ENCODE measurements at regions not wholly inside any gene's neighbourhood (a gene's known extent, or its start where the extent isn't known, plus 50 kb on each side); places are given as distances from the start of the nearest gene placed in this dataset.
"Not testable (repeated sequence)": the region's sequence is repeated elsewhere in the genome, so short reads cannot be mapped to it uniquely, and the experiment has no call there.

- no peak for DNase-seq
These were observed 161.3 kb downstream of the RTL9 start for GRCh38 chrX:110519906-110520452.

- not testable (repeated sequence) for DNase-seq
These were observed 162.0 kb downstream of the RTL9 start for GRCh38 chrX:110520652-110521051.

GRCh38 chrX:110531873-110532580, 173.4 kb downstream of the RTL9 start:
- no peak for DNase-seq

GRCh38 chrX:110532581-110532931, 173.9 kb downstream of the RTL9 start:
- no peak for DNase-seq

GRCh38 chrX:110536816-110537215, 178.2 kb downstream of the RTL9 start:
- DNase-seq = no peak

- no peak for DNase-seq
These were observed 182.6 kb downstream of the RTL9 start for GRCh38 chrX:110541266-110541665.

- DNase-seq = not testable (repeated sequence)
These were observed 192.2 kb downstream of the RTL9 start for GRCh38 chrX:110550854-110551253.

- DNase-seq = no peak
These were observed 199.2 kb downstream of the RTL9 start for GRCh38 chrX:110557864-110558263.

- DNase-seq = no peak
These were observed 199.8 kb downstream of the RTL9 start for GRCh38 chrX:110558406-110558805.

- DNase-seq = no peak
These were observed 202.4 kb downstream of the RTL9 start for GRCh38 chrX:110561034-110561433.

GRCh38 chrX:110563282-110563681, 204.6 kb downstream of the RTL9 start:
- no peak for DNase-seq

GRCh38 chrX:110568441-110568840, 209.8 kb downstream of the RTL9 start:
- no peak for DNase-seq

- no peak for DNase-seq
These were observed 210.9 kb downstream of the RTL9 start for GRCh38 chrX:110569506-110569905.

- DNase-seq = no peak
These were observed 217.3 kb downstream of the CHRDL1 start for GRCh38 chrX:110578270-110578669.

GRCh38 chrX:110584083-110584482, 211.5 kb downstream of the CHRDL1 start:
- no peak for DNase-seq

GRCh38 chrX:110588164-110588563, 207.5 kb downstream of the CHRDL1 start:
- DNase-seq = no peak

GRCh38 chrX:110588853-110589252, 206.8 kb downstream of the CHRDL1 start:
- no peak for DNase-seq

- DNase-seq = no peak
These were observed 194.8 kb downstream of the CHRDL1 start for GRCh38 chrX:110600745-110601310.

GRCh38 chrX:110614596-110614995, 181.0 kb downstream of the CHRDL1 start:
- no peak for DNase-seq

Measured in NCI-H748 treated with DMSO at 0.1 percent for 48 hours (cell line).